IPS-NIHi7 (cell line): ENCODE measurements at regions not wholly inside any gene's neighbourhood (a gene's known extent, or its start where the extent isn't known, plus 50 kb on each side); places are given as distances from the start of the nearest gene placed in this dataset.

Source experiments
- DNase-seq: peaks from one replicate; pipeline ENCODE4 v3.0.0; 2012; ENCODE audit warnings: mixed read lengths; ENCODE audit errors: extremely low spot score

DNA sequence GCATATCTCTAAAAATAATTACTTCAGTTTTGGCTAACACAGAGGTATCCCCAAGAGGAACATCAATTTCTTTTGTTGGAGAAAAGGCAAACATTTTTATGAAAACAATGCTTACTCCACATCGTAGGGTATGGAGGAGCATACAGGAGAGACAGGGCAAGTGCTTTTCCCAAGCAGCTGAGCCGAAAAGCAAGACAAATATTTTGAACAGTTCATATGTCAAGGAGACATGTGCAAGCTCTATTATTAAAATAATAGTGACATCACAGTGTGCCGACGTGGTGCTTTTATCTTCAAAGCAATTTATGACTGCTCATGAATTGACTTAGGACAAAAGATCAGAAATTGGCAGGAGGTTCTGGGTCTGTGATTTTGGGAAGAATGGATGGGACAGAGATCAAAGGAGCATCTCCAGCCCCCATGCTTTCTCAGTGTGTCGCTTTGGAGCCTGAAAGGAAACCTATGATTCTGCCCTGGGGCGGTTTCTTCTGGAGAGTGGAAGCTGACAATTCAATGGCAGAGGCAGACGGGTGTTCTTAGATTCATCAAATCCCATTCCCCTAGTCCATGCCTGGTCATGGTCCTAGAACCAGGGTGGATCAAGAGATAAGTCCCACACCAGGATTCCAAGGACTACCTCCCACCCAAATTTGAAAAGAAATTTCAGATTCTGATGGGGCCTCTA is 97.1 kb downstream of the JCAD start:
- DNase-seq: no peak

- DNase-seq: no peak
Measured at GRCh38 chr10:29961351-29961750, 98.0 kb downstream of the JCAD start.

GRCh38 chr10:29960261-29960660 is 99.1 kb downstream of the JCAD start:
- DNase-seq: no peak

DNA sequence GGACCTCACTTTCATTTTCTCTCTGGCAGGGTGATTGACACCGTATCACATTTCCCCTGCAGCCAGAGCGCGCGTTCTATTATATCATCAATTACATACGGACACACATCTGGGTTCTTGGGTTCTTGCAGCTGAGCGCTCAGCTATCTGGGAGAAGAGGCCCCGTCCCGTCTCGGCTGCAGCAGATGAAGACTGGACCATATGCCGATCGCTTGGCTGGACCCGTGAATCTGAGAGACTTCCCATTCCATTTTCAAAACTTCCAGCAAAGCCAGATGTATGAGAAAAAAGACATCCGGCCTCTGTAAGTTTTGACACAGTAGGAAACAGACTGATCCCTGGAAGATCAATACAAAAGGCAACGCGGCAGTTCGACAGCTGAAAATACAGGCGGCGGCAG is 99.8 kb downstream of the JCAD start:
- DNase-seq: no peak

DNA sequence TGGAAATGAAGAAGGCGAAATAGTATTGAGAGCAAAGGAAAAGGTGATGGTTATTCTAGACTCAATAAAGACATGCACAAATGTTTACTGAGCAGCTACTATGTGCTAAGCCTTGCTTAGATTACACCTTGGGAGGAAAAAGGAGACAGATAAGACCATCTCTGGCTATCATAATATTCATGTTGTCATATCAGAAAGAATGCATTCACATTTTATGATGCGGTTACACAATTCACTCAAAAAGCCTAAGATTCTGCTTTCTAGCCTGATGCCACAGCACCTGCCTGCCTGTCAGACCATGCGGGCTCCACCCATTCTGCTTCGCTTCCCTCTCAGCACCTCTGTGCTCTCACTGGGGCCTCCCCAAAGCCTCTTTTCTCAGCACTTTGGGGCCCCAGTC is 100.9 kb downstream of the JCAD start:
- no peak for DNase-seq

DNA sequence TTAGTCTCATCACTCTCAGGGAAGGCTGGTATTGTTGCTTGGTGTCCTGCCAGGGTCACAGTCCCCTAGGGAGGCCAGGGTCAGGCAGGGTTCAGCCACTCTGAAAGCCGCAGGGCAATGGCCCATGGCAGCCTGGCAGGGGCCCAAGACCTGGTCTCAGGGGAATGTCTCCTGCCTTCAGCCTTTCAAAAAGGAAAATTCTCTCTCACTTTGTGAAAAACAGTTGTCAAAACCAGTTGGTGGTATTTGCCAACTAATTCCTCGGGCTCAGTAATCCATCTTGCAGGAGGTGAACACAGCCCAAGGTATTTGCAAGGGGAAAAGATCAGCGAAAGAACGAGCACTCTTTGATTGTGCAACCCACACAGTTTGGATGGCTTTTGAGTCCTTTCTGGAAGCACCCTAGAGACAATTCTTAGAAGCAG is 101.5 kb downstream of the JCAD start:
- DNase-seq: no peak

DNA sequence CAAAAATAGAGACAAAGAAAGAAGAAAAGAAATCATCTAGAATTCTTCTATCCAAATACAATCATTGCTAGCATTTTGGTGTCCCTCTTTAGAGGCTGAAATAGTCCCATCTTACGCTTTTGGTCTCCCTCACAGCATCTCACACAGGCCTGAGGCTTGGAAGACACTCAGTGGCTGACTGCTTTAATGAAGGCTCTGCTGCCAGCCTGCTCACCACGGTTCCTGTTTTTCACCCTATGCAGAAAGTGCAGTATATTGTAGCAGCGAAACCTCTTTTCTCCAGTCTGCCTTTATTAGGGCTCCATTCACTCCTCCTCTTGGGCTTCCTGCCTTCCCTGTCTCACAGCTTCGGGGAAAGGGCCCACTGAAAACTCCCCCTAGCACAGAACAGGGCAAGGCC is 102.2 kb downstream of the JCAD start:
- no peak for DNase-seq

GRCh38 chr10:29956335-29956924 is 103.0 kb downstream of the JCAD start:
- DNase-seq: no peak

DNA sequence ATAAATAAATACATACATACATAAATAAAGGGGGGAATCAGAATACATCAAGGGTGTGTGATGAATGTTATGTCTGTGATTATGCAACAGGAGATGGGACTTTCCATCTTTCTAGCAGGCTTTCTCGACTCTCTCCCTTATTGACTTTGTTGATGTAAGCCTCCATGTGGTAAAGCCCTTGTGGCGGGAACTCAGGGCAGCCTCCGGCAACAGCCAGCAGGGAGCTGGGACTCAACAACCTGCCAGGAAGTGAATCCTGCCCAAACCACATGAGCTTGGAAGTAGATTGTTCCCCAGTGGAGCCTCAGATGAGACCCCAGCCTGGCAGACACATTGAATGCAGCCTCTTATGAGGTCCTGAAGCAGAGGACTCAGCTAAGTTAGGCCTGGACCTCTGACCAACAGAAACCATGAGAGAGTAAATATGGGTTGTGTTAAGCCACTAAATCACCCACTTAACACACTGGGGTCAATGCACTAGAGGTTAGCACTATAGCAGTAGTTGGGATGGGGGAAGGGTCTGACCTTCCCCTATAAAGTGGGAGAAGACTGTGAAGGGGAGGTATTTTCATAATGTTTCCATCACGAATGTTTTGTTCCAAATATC is 104.0 kb downstream of the JCAD start:
- DNase-seq: peak; percentile 43

- no peak for DNase-seq
Measured at GRCh38 chr10:29951441-29951931, 107.9 kb downstream of the JCAD start.

GRCh38 chr10:29950391-29950790 is 109.0 kb downstream of the JCAD start:
- no peak for DNase-seq

- DNase-seq: no peak
Measured at GRCh38 chr10:29949411-29950011, 109.9 kb downstream of the JCAD start.

GRCh38 chr10:29948881-29949355 is 110.5 kb downstream of the JCAD start:
- DNase-seq: no peak

DNA sequence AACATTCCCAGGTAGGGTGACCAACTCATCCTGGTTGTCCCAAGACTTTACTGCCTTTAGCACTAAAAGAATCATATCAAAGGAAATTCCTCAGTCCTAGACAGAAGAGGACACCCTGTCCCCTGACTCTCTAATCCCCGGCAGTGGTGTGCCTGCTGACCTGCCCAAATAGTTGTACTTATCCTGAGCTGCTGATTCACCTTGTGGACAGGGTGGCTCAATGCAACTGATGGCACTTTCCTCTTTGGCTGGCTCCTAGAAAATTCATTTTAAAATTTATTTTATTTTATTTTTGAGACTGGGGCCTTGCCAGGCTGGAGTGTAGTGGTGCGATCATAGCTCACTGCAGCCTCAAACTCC is 111.7 kb downstream of the JCAD start:
- peak; percentile 40 for DNase-seq

DNA sequence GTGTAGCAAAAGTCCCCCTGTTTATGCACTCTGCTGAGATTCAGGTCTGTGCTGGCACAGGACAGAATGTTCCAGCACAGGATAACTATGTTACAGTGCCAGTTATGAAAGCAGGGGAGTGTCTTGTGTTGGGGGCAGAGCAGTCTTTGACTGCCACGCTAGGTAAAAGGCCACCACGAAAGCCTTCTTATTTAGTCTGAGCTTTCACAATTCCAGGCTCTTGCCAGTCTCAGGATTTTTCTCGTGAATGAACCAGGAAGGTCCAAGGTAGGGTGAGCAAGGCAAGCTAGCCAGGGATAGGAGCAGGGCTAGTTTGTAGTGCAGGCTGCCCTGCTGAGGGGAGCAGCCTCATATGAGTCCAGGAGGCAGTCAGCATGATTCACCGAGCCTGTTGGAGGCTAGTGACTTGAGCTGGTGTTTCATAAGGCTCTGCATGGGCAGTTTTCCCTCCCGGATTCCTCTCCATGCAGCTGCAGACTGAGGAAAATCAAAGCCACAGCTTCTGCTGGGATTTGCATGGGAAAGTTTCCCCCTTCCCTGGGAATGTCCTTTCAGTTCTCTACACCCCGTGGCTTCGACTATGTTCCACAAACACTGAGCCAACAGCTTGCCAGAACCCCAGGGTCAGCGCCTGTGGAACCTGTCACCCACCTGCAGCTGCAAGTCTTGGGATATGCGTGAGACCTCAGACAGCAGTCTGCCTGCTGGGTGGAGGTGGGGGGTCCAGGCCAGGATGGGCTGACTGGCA is 112.3 kb downstream of the JCAD start:
- DNase-seq: peak; percentile 30

DNA sequence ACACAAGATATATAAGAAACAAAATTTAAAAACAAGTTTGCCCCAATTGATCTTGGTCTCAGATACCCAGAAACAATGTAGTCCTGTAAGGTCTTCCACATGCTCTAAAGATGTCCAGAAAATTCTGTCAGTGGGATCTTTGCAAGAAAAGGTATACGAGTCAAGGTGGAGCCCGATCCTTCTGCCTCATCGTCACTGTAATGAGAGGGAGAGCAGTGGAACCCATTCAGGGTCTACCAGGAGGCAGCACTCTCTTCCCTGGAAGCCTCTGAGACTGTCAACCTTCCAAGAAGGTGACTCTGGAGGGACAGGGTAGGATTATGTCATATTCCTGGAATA is 112.8 kb downstream of the JCAD start:
- DNase-seq: no peak

DNA sequence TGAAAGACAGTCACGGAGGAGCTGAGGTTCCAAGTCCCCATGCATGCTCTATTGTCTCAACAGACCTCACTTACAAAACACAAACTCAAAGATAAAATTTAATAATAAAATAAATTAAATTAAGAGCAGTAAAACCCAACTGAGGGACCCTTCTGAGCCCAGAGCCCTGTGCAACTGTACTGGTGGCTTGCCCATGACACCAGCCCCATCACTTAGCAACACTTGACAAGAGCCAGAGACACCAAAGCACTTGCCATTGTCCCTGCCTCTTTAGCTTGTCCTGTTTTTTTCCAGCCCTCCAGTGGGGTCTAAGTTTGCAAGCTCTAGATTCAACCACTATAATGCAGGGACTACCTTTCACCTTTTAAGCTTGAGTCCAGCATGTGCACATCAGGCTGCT is 117.9 kb downstream of the JCAD start:
- no peak for DNase-seq

DNA sequence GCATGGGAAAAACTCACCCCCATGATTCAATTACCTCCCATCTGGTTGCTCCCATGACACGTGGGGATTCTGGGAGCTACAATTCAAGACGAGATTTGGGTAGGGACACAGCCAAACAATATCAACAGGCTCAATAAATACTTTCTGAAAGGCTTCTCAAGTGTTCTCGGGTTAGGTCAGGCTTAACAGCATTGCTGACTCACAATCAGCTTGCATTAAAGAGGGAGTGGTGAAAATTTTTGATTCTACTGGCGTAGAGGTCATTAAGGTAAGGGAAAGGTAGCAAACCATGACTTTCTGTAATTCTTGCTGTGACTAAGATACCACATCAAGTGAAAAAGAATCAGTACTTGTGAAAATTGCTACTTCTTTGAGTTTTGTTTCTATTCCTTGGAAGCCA is 126.4 kb downstream of the JCAD start:
- no peak for DNase-seq

DNA sequence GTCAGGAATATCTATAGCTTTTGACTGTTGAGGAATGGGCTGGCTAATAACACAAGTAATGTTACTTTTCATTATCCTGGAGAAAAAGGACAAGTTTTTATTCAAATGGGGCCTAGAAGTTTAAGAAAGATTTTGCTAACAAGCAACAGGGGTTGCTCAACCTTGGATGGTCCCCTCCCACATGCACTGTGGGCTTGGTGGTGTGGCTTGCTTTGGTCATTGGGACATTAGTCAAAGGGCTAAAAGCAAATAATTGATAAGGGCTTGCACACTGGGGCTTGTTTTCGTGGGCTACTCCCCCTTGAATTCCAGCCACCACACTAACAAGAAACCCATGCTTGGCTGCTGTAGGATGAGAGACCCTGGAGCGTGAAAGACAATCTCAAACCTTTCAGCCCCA is 127.6 kb downstream of the JCAD start:
- no peak for DNase-seq

DNA sequence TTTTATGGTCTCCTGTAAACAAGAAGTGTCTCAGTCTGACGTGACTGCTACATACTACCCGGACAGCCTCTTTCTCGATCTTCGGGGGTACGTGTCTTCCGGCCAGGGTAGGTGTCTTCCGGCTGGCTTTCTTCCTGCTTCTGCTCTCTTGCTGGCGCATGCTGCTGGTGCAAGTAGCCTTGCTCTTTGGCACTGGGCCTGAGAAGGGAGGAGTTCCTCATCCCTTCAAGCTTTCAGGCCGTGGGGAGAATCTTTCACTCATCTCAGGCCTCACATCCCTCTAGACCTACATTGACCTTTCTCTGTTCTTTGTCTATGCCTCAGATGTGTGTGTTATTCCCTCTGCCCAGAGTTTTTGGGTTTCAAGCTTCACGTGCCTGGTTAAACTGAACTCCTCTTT is 130.4 kb downstream of the JCAD start:
- no peak for DNase-seq

DNA sequence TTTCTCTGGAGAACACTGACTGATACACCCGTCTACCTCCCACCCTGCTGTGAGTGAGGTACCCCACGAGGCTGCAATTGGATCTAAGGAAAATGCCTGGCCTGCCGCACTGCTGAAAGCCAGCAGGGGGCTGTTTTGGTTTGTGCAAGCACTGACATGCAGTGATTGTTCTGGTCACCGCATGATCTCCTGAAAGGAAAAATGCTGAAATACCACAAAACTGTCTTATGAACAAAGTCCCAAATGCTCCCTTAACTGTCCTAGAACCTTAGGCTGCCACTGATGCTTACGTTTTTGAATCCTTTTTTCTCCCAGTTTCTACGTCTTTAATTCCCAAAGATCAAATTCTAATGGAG is 132.7 kb downstream of the JCAD start:
- peak; percentile 33 for DNase-seq
